GM12865 (cell line): ENCODE measurements at regions not wholly inside any gene's neighbourhood (a gene's known extent, or its start where the extent isn't known, plus 50 kb on each side); places are given as distances from the start of the nearest gene placed in this dataset.

Experiments used
- DNase-seq: peaks from one replicate; pipeline ENCODE4 v3.0.0; 2010; ENCODE audit warnings: low read depth
- H3K4me3 ChIP-seq: 2 replicates; pipeline ENCODE4 v1.5.1; 2011; ENCODE audit warnings: mild to moderate bottlenecking, low read depth, low read length, control low read depth
- TF ChIP-seq, protein P1 (sequence below): IDR thresholded peaks from 2 replicates; pipeline ENCODE4 v1.5.1; 2011; ENCODE audit warnings: low read length, control low read depth, low read depth, inconsistent platforms; ENCODE audit not compliant: insufficient read depth; ENCODE audit errors: missing control alignments

DNA sequence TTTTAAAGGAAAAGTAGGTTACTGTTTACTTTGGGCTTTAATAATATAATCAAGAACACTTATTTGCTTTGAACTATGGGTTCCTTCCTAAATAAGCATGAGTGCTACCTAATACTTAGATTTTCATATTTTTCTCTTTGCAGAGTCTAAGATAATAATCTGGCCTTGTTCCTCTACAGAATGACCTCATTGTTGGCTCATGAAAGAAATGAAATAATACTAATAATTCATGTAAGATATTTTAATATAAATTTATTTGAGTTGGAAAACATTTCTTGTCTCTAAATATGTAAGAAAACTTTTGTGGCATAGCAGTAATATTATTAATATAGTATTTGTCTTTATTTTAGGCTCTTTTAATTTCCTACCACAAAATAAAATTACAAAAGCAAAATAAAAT is 601.3 kb downstream of the IQCM start:
- no peak for DNase-seq
- H3K4me3 ChIP-seq, result no peak overlapping the region
- TF ChIP-seq, protein P1, sequence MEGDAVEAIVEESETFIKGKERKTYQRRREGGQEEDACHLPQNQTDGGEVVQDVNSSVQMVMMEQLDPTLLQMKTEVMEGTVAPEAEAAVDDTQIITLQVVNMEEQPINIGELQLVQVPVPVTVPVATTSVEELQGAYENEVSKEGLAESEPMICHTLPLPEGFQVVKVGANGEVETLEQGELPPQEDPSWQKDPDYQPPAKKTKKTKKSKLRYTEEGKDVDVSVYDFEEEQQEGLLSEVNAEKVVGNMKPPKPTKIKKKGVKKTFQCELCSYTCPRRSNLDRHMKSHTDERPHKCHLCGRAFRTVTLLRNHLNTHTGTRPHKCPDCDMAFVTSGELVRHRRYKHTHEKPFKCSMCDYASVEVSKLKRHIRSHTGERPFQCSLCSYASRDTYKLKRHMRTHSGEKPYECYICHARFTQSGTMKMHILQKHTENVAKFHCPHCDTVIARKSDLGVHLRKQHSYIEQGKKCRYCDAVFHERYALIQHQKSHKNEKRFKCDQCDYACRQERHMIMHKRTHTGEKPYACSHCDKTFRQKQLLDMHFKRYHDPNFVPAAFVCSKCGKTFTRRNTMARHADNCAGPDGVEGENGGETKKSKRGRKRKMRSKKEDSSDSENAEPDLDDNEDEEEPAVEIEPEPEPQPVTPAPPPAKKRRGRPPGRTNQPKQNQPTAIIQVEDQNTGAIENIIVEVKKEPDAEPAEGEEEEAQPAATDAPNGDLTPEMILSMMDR, result no peak

DNA sequence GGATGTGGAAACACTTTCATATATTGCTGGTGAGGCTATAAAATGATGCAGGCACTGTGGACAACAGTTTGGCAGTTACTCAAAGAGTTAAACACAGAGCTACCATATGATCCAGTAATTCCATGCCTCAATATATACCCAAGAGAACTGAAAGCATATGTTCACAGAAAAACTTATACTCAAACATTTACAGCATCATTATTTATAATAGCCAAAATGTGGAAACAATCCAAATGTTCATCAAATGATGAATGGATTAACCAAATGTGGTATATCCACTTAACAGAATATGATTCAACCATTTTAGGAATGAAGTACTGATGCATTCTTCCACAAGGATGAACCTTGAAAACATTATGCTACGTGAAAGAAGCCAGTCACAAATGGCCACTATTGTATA is 603.8 kb downstream of the IQCM start:
- no peak for DNase-seq
- no peak overlapping the region for H3K4me3 ChIP-seq
- TF ChIP-seq, protein P1, result no peak

DNA sequence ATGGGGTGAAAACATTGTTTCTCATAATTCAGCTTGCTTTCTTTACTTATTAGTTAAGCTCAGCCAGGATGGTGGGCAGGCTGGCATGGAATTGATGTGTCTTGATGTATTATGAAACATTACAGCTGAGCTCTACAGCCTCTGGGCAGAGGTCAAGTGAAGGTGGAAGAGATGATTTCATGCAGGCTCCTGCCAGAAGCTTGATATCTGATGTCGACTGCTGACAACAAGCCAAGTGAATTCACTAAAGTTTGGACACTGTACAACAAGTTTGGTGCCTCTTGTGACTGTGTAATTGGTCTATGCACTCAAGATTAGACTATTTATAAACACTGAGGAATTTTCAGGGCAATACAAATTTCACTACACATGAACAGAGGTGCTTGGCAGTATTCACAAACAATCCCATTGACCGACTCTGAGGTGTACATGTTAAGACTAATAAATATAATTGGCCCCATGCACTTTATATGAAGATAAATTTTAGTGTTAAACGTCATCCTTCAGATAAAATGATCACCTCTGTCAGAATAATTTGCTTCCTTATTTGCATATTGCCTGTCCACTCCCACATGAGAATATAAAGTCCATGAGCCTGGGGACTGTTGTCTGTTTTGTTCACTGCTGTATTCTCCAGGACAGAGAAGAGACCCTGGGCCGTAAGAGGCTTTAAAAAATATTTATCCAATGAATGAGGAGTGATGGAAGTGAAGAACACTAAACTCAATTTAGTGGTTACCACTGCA is 612.2 kb downstream of the IQCM start:
- TF ChIP-seq, protein P1, result no peak
- no peak overlapping the region for H3K4me3 ChIP-seq
- DNase-seq, result no peak

DNA sequence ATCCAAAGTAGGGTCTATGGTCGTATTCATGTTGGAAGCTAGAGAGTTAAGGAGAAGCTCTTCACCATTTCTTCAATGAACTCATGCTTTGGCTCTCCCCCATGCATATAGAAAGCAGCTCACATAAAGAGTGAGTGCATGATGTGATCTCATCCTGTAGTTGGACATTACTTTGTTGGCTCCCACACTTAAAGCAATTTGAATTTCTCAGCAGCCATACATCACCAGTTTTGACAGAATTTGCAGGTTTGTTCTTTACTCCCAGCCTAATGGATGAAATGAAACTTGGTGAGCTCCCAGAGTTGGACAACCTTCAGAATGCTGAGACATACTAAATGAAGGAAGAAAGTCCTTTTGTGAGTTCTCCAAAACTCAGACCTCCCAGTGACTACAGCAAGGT is 613.5 kb downstream of the IQCM start:
- TF ChIP-seq, protein P1, result no peak
- no peak overlapping the region for H3K4me3 ChIP-seq
- DNase-seq, result no peak

DNA sequence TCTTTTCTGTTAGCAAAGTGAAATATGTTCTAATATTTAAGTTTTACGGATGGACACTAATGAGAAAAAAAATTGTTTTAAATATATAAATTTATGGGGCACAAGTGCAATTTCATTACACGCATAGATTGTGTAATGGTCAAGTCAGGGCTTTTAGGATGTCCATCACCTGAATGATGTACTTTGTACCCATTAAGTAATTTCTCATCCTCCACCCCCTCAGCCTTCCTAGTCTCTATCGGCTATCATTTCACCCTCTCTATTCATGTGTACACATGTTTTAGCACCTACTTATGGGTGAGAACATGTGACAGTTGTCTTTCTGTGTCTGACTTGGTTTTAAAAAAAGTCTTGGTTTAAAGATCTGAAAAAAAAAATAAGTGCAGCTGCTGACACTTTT is 616.0 kb downstream of the IQCM start:
- no peak overlapping the region for H3K4me3 ChIP-seq
- DNase-seq, result no peak
- TF ChIP-seq, protein P1, result no peak

DNA sequence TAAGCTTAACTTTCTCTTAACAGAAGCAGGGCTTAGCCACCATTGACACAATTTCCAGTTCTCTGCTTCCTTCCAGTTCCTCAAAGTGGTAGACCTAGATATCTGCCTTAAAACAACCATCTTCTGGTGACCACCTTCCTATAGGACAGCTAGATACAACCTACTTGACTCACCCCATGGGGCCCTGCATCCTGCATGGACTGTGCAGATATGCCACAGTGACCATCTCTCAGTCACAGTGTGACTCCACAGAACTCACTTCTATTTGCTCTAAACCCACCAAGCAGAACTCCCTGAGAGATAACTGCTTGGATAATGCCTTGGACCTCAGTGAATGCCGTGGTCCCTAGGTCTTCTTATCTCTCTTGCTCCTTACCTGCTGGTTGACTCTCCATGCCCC is 621.6 kb downstream of the IQCM start:
- no peak for DNase-seq
- TF ChIP-seq, protein P1, result no peak
- H3K4me3 ChIP-seq, result no peak overlapping the region

DNA sequence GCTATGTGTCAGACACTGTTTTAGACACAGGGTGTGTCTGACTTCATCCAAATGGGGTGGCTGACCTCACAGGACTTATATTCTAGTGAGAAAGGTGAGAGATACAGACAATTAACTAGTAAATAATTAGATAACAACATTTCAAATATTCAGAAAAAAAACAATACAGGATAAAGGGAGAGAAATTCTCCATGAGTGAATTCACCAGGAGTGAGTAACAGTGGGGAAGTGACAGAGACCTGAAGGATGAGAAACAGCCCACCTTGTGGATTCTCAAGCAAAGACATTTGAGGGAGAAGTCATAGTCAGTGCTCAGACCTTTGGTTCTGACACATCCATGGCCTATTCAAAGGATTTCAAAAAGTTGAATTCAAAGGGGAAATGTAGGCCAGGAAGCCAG is 627.9 kb downstream of the IQCM start:
- TF ChIP-seq, protein P1, result no peak
- DNase-seq, result no peak
- no peak overlapping the region for H3K4me3 ChIP-seq
